ENCODE measurements at regions not wholly inside any gene's neighbourhood (a gene's known extent, or its start where the extent isn't known, plus 50 kb on each side); places are given as distances from the start of the nearest gene placed in this dataset.
"Not testable (repeated sequence)": the region's sequence is repeated elsewhere in the genome, so short reads cannot be mapped to it uniquely, and the experiment has no call there.

DNA sequence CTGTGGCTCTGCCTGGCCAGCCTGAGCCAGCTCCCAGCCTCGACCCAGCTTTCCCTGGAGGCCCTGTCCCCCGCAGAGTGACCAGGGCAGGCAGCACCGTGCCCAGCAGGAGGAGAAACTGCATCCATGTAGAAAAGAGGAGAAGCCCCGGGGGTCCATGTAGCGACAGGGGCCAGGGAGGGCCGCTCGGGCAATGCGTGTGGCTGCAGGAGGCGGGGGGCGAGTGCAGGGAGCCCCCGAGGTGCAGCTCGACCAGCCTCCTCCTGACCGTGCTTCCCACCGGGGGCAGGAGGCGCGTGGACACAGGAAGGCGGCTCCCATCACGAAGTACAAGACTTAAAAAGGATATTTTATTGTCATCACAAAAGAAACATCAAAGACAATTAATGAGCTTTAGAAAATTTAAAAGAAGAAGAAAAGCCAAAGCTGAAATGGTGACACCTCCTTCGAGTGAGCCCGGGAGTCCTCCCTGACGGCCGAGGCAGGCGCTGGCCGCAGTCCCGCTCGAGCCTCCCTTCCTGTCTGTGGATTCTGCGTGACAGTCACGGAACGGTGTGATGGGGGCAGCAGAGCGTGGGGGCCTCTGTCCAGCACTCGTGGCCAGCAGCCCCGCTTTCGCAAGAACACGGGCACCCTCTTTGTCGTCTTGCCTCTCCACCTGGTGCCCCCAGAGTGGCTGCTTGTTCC lies 93.9 kb downstream of the TMEM121 start:
- not testable (repeated sequence) for H3K27ac ChIP-seq (ENCODE audit: low read depth in 1 of 2, low read length in 1 of 2); H3K9me3 ChIP-seq (ENCODE audit: control insufficient read depth in 4 of 4, insufficient read depth in 3 of 4, low read length in 3 of 4); H3K4me3 ChIP-seq; H3K27me3 ChIP-seq (ENCODE audit: control insufficient read depth in 3 of 3, insufficient read depth in 3 of 3, low read length in 2 of 3); ATAC-seq (ENCODE audit: insufficient read depth, low FRiP score); H3K36me3 ChIP-seq (ENCODE audit: control insufficient read depth in 4 of 4, insufficient read depth in 4 of 4, low read length in 4 of 4); DNase-seq; H3K4me1 ChIP-seq (ENCODE audit: control insufficient read depth in 5 of 5, insufficient read depth in 5 of 5, low read length in 5 of 5); H3K9ac ChIP-seq (ENCODE audit: insufficient read depth in 1 of 2, low read length in 2 of 2)
- WGBS, 2 donors, result 76 to 82% methylated on average over 21 to 22 of the region's 35 CpGs

DNA sequence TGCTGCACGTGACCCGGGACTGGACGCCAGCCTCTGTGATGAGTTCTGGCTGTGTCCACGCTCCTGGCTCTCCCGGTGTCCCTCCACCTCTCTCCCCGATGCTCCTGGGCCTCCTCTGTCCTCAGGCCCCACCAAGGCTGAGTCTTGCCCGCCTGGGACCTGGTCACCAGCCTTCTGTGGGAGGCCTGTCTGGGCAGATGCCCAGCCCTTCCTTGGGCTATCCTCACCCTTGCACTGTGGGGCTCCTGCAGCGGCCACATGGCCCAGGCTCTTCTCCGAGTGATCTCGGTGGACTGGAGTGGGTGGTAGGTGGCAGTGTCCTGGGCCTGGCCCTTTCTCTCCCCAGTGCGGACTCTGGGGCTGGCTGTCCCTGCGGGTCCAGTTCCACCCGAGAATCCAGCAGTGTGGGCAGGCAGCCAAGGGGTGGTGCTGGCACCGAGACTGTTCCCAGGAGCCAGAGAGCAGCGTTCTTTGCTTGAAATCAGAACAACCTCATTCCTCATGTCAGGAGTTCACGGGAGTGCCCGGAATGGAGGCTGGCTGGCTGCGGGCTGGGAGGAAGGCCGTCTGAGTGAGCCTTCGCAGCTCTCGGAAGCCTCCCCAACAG lies 94.6 kb downstream of the TMEM121 start:
- not testable (repeated sequence) for H3K27ac ChIP-seq (ENCODE audit: low read depth in 1 of 2, low read length in 1 of 2); H3K9ac ChIP-seq (ENCODE audit: insufficient read depth in 1 of 2, low read length in 2 of 2); H3K27me3 ChIP-seq (ENCODE audit: control insufficient read depth in 3 of 3, insufficient read depth in 3 of 3, low read length in 2 of 3); DNase-seq; ATAC-seq (ENCODE audit: insufficient read depth, low FRiP score); H3K9me3 ChIP-seq (ENCODE audit: control insufficient read depth in 4 of 4, insufficient read depth in 3 of 4, low read length in 3 of 4); H3K4me1 ChIP-seq (ENCODE audit: control insufficient read depth in 5 of 5, insufficient read depth in 5 of 5, low read length in 5 of 5); H3K4me3 ChIP-seq; H3K36me3 ChIP-seq (ENCODE audit: control insufficient read depth in 4 of 4, insufficient read depth in 4 of 4, low read length in 4 of 4)
- WGBS, 2 donors, result 74 to 81% methylated on average over 5 to 10 of the region's 21 CpGs

DNA sequence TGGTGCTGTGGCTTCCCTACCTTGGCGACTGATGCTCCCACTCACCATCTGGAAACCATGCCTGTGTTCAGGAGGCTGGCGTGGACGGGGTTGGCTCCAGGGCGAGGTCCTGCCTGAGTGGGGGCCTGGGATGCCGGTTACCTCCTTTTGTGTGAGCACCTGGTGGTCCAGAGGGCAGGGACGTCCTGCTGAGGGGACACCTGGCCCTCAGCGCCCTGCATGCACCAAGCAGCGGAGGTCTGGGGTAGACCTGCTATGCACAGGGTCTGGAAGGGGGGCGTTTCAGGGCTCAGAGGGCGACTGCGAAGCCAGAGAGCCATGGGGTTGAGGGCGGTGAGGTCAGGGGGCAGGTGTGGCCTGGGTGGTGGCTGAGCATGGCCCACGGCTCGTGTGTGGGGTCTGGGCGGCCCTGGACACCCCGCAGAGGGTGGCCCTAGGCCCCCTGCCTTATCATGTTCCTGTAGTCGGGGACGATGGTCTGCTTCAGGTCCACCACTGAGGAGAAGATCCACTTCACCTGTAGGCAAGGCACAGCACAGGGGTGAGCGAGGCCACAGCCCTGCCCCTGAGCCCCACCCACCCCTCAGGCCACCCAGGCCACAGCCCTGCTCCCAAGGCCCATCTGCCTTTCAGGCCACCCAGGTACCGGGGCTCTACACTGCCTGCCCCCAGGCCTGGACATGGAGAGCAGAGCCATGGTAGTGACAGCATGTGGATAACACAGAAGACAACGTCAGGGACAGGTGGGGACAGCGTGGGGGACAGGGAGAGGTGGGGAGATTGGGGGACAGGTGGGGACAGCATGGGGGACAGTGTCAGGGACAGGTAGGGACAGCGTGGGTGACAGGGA lies 95.3 kb downstream of the TMEM121 start:
- not testable (repeated sequence) for H3K9me3 ChIP-seq (ENCODE audit: control insufficient read depth in 4 of 4, insufficient read depth in 3 of 4, low read length in 3 of 4); H3K9ac ChIP-seq (ENCODE audit: insufficient read depth in 1 of 2, low read length in 2 of 2); DNase-seq; H3K36me3 ChIP-seq (ENCODE audit: control insufficient read depth in 4 of 4, insufficient read depth in 4 of 4, low read length in 4 of 4); H3K4me3 ChIP-seq; H3K27ac ChIP-seq (ENCODE audit: low read depth in 1 of 2, low read length in 1 of 2); H3K4me1 ChIP-seq (ENCODE audit: control insufficient read depth in 5 of 5, insufficient read depth in 5 of 5, low read length in 5 of 5); ATAC-seq (ENCODE audit: insufficient read depth, low FRiP score); H3K27me3 ChIP-seq (ENCODE audit: control insufficient read depth in 3 of 3, insufficient read depth in 3 of 3, low read length in 2 of 3)
- 85 to 86% methylated on average over 23 of the region's 23 CpGs for WGBS, 2 donors

DNA sequence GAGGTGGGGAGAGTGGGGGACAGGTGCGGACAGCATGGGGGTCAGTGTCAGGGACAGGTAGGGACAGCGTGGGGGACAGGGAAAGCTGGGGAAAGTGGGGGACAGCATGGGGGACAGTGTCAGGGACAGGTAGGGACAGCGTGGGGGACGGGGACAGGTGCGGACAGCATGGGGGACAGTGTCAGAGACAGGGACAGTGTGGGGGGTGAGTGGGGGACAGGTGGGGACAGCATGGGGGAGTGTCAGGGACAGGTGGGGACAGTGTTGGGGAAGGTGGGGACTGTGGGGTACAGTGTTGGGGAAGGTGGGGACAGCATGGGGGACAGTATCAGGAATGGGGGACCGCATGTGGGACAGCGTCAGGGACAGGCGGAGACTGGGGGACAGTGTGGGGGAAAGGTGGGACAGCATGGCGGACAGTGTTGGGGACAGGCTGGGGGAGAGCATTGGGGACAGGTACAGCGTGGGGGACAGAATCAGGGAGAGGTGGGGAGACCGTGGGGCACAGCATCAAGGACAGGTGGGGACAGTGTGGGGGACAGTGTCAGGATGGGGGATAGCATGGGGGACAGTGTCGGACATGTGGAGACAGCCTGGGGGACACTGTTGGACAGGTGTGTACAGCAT lies 96.1 kb downstream of the TMEM121 start:
- no peak overlapping the region for H3K4me3 ChIP-seq
- no peak overlapping the region for H3K9ac ChIP-seq (ENCODE audit: insufficient read depth in 1 of 2, low read length in 2 of 2)
- no peaks in the 10 kb centered on the region for H3K27me3 ChIP-seq (ENCODE audit: control insufficient read depth in 3 of 3, insufficient read depth in 3 of 3, low read length in 2 of 3)
- DNase-seq, result no peak
- H3K36me3 ChIP-seq (ENCODE audit: control insufficient read depth in 4 of 4, insufficient read depth in 4 of 4, low read length in 4 of 4), result no peaks in the 10 kb centered on the region
- TF ChIP-seq, protein P1, sequence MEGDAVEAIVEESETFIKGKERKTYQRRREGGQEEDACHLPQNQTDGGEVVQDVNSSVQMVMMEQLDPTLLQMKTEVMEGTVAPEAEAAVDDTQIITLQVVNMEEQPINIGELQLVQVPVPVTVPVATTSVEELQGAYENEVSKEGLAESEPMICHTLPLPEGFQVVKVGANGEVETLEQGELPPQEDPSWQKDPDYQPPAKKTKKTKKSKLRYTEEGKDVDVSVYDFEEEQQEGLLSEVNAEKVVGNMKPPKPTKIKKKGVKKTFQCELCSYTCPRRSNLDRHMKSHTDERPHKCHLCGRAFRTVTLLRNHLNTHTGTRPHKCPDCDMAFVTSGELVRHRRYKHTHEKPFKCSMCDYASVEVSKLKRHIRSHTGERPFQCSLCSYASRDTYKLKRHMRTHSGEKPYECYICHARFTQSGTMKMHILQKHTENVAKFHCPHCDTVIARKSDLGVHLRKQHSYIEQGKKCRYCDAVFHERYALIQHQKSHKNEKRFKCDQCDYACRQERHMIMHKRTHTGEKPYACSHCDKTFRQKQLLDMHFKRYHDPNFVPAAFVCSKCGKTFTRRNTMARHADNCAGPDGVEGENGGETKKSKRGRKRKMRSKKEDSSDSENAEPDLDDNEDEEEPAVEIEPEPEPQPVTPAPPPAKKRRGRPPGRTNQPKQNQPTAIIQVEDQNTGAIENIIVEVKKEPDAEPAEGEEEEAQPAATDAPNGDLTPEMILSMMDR (IDR thresholded peaks at IDR 0.05; ENCODE audit: control extremely low read depth, extremely low read depth), result no peak
- no peak overlapping the region for H3K27ac ChIP-seq (ENCODE audit: low read depth in 1 of 2, low read length in 1 of 2)
- peaks cover 0 to 5% (median 0%) of the 10 kb centered on the region in 5 donors for H3K4me1 ChIP-seq (ENCODE audit: control insufficient read depth in 5 of 5, insufficient read depth in 5 of 5, low read length in 5 of 5)
- 84 to 88% methylated on average over 12 of the region's 12 CpGs for WGBS, 2 donors
- H3K9me3 ChIP-seq (ENCODE audit: control insufficient read depth in 4 of 4, insufficient read depth in 3 of 4, low read length in 3 of 4), result peaks cover 0 to 1% (median 0%) of the 10 kb centered on the region in 4 donors
- ATAC-seq (ENCODE audit: insufficient read depth, low FRiP score), result no peak

DNA sequence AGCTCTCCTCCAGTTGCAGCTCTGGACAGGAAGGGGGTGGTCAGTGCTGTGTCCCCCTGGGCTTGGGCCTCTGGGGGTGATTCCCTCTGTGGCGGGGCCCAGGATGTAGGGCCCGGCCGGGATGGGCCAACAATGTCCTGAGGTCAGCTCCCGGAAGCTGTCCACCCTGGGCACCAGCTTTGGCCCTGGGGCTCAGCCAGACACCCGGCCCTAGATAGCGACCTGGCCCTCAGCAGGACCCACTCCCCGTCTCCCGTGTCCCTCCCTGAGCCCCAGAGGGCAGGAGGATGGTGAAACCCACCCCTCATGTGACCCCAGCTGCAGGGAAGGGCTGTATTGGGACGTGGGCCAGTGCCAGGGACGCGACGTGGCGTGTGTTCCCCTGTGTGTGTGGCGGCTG lies 96.8 kb downstream of the TMEM121 start:
- not testable (repeated sequence) for H3K4me1 ChIP-seq (ENCODE audit: control insufficient read depth in 5 of 5, insufficient read depth in 5 of 5, low read length in 5 of 5); H3K4me3 ChIP-seq; H3K27me3 ChIP-seq (ENCODE audit: control insufficient read depth in 3 of 3, insufficient read depth in 3 of 3, low read length in 2 of 3); H3K36me3 ChIP-seq (ENCODE audit: control insufficient read depth in 4 of 4, insufficient read depth in 4 of 4, low read length in 4 of 4); H3K9me3 ChIP-seq (ENCODE audit: control insufficient read depth in 4 of 4, insufficient read depth in 3 of 4, low read length in 3 of 4); ATAC-seq (ENCODE audit: insufficient read depth, low FRiP score); H3K27ac ChIP-seq (ENCODE audit: low read depth in 1 of 2, low read length in 1 of 2); DNase-seq; H3K9ac ChIP-seq (ENCODE audit: insufficient read depth in 1 of 2, low read length in 2 of 2)
- WGBS, 2 donors, result 77 to 83% methylated on average over 13 to 14 of the region's 14 CpGs

DNA sequence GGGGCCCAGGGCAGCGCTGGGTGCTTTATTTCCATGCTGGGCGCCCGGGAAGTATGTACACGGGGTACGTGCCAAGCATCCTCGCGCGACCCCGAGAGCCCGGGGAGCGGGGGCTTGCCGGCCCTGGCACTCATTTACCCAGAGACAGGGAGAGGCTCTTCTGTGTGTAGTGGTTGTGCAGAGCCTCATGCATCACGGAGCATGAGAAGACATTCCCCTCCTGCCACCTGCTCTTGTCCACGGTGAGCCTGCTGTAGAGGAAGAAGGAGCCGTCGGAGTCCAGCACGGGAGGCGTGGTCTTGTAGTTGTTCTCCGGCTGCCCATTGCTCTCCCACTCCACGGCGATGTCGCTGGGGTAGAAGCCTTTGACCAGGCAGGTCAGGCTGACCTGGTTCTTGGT lies 98.0 kb downstream of the TMEM121 start:
- not testable (repeated sequence) for H3K9ac ChIP-seq (ENCODE audit: insufficient read depth in 1 of 2, low read length in 2 of 2); H3K27me3 ChIP-seq (ENCODE audit: control insufficient read depth in 3 of 3, insufficient read depth in 3 of 3, low read length in 2 of 3); H3K4me1 ChIP-seq (ENCODE audit: control insufficient read depth in 5 of 5, insufficient read depth in 5 of 5, low read length in 5 of 5); H3K4me3 ChIP-seq; H3K9me3 ChIP-seq (ENCODE audit: control insufficient read depth in 4 of 4, insufficient read depth in 3 of 4, low read length in 3 of 4); DNase-seq; ATAC-seq (ENCODE audit: insufficient read depth, low FRiP score); H3K27ac ChIP-seq (ENCODE audit: low read depth in 1 of 2, low read length in 1 of 2); H3K36me3 ChIP-seq (ENCODE audit: control insufficient read depth in 4 of 4, insufficient read depth in 4 of 4, low read length in 4 of 4)
- 90 to 91% methylated on average over 20 to 22 of the region's 22 CpGs for WGBS, 2 donors
